Mesendoderm (in vitro differentiated cells): ENCODE measurements at regions not wholly inside any gene's neighbourhood (a gene's known extent, or its start where the extent isn't known, plus 50 kb on each side); places are given as distances from the start of the nearest gene placed in this dataset.
A peak's percentile ranks its signal among the peaks of the same experiment; 100 is the strongest.

Source experiments
- DNase-seq: peaks from one replicate; pipeline ENCODE4 v3.0.0; 2013
- H2AK5ac ChIP-seq: 2 replicates; pipeline ENCODE4 v1.6.1; 2013; ENCODE audit warnings: low read length, inconsistent platforms
- H2BK120ac ChIP-seq: 2 replicates; pipeline ENCODE4 v1.6.1; 2013; ENCODE audit warnings: low read depth, mild to moderate bottlenecking, low read length, moderate library complexity, mixed read lengths
- H2BK15ac ChIP-seq: replicated peaks from 2 replicates; pipeline ENCODE4 v1.6.1; 2013; ENCODE audit warnings: low read depth, mild to moderate bottlenecking, moderate library complexity
- H2BK5ac ChIP-seq: 2 replicates; pipeline ENCODE4 v1.6.1; 2013; ENCODE audit warnings: low read length, inconsistent platforms
- H3K18ac ChIP-seq: 2 replicates; pipeline ENCODE4 v1.6.1; 2013; ENCODE audit warnings: mild to moderate bottlenecking, low read length, mixed read lengths
- H3K23ac ChIP-seq: one replicate; pipeline ENCODE4 v1.6.1; 2013; ENCODE audit warnings: low read length
- H3K27ac ChIP-seq: 2 replicates; pipeline ENCODE4 v1.5.1; 2013; ENCODE audit warnings: low read depth, mild to moderate bottlenecking, inconsistent platforms, low read length, moderate library complexity
- H3K27me3 ChIP-seq: 2 replicates; pipeline ENCODE4 v1.6.1; 2013; ENCODE audit warnings: low read length, control low read depth, mild to moderate bottlenecking, inconsistent platforms; ENCODE audit not compliant: insufficient read depth, poor library complexity
- H3K36me3 ChIP-seq: 2 replicates; pipeline ENCODE4 v1.6.1; 2013; ENCODE audit warnings: low read length, inconsistent platforms; ENCODE audit not compliant: control insufficient read depth, insufficient read depth
- H3K4ac ChIP-seq: one replicate; pipeline ENCODE4 v1.6.1; 2013; ENCODE audit warnings: low read depth, mild to moderate bottlenecking, low read length, moderate library complexity
- H3K4me1 ChIP-seq: 2 replicates; pipeline ENCODE4 v1.6.1; 2013; ENCODE audit warnings: low read depth, low read length, inconsistent platforms; ENCODE audit not compliant: control insufficient read depth
- H3K4me2 ChIP-seq: 2 replicates; pipeline ENCODE4 v1.6.1; 2013; ENCODE audit warnings: low read length
- H3K4me3 ChIP-seq: 2 replicates; pipeline ENCODE4 v1.5.1; 2013; ENCODE audit warnings: mild to moderate bottlenecking, low read length
- H3K56ac ChIP-seq: one replicate; pipeline ENCODE4 v1.6.1; 2013; ENCODE audit warnings: low read length
- H3K79me1 ChIP-seq: 2 replicates; pipeline ENCODE4 v1.6.1; 2013; ENCODE audit warnings: low read length, inconsistent platforms
- H3K79me2 ChIP-seq: 2 replicates; pipeline ENCODE4 v1.6.1; 2013; ENCODE audit warnings: mild to moderate bottlenecking, low read length; ENCODE audit not compliant: control insufficient read depth, insufficient read depth
- H3K9ac ChIP-seq: 2 replicates; pipeline ENCODE4 v1.6.1; 2013; ENCODE audit warnings: low read length, inconsistent platforms
- H4K5ac ChIP-seq: one replicate; pipeline ENCODE4 v1.6.1; 2013; ENCODE audit warnings: low read length
- H4K8ac ChIP-seq: one replicate; pipeline ENCODE4 v1.6.1; 2013; ENCODE audit warnings: low read depth, mild to moderate bottlenecking, control low read depth, low read length, moderate library complexity
- WGBS: extraction: QIAGEN DNeasy Blood & Tissue Kit; methylation state at CpG from one replicate; pipeline ENCODE4 v1.1.7; 2013; ENCODE audit warnings: low lambda C conversion rate, missing lambda C conversion rate; ENCODE audit not compliant: insufficient coverage; ENCODE audit errors: extremely low coverage; 5-methylcytosine and 5-hydroxymethylcytosine counted together

- H3K27ac ChIP-seq, result no peak overlapping the region
- WGBS, result no CpG with 5 or more reads among the region's 1 CpG
Observed at GRCh38 chr9:79371948-79372555, 199.7 kb upstream of the TLE4 start.

GRCh38 chr9:79377339-79377855, 194.4 kb upstream of the TLE4 start:
- Histone ChIP-seq H3K27me3 (no peaks in the 10 kb centered on the region), H3K79me1 (no peaks in the 10 kb centered on the region), H3K36me3 (no peaks in the 10 kb centered on the region), H4K8ac (no peak overlapping the region), H2AK5ac (no peak overlapping the region), H3K4me2 (no peak overlapping the region), H3K4ac (no peak overlapping the region), H3K4me3 (no peak overlapping the region), H3K27ac (no peak overlapping the region), H3K79me2 (no peaks in the 10 kb centered on the region), H3K23ac (no peak overlapping the region), H2BK15ac (no peak overlapping the region), H2BK120ac (no peak overlapping the region), H3K9ac (no peak overlapping the region), H3K4me1 (peaks cover 2% of the 10 kb centered on the region), H2BK5ac (no peak overlapping the region), H3K56ac (no peak overlapping the region), H4K5ac (no peak overlapping the region), H3K18ac (no peak overlapping the region)
- no CpG with 5 or more reads among the region's 5 CpGs for WGBS
- no peak for DNase-seq

More at GRCh38 chr9:79371948-79372555, 199.7 kb upstream of the TLE4 start:
- H3K27me3 ChIP-seq, result no peaks in the 10 kb centered on the region
- no peak overlapping the region for H3K4ac ChIP-seq
- H3K56ac ChIP-seq, result no peak overlapping the region
- no peak overlapping the region for H2BK15ac ChIP-seq
- no peaks in the 10 kb centered on the region for H3K4me1 ChIP-seq
- no peaks in the 10 kb centered on the region for H3K79me2 ChIP-seq
- no peak overlapping the region for H2BK120ac ChIP-seq
- no peak overlapping the region for H4K8ac ChIP-seq
- H3K4me2 ChIP-seq, result no peak overlapping the region
- no peak overlapping the region for H3K18ac ChIP-seq
- H3K4me3 ChIP-seq, result no peak overlapping the region
- H3K23ac ChIP-seq, result no peak overlapping the region
- H3K9ac ChIP-seq, result no peak overlapping the region
- H2BK5ac ChIP-seq, result no peak overlapping the region
- no peak overlapping the region for H2AK5ac ChIP-seq
- H3K36me3 ChIP-seq, result no peaks in the 10 kb centered on the region
- H4K5ac ChIP-seq, result no peak overlapping the region
- no peak for DNase-seq
- no peaks in the 10 kb centered on the region for H3K79me1 ChIP-seq

GRCh38 chr9:79378107-79378506, 193.7 kb upstream of the TLE4 start:
- DNase-seq, result no peak
- Histone ChIP-seq H3K18ac (no peak overlapping the region), H3K4me3 (no peak overlapping the region), H3K4me1 (peaks cover 5% of the 10 kb centered on the region), H3K56ac (no peak overlapping the region), H3K79me2 (no peaks in the 10 kb centered on the region), H2AK5ac (no peak overlapping the region), H4K5ac (no peak overlapping the region), H3K9ac (no peak overlapping the region), H3K4me2 (no peak overlapping the region), H2BK15ac (no peak overlapping the region), H2BK120ac (no peak overlapping the region), H2BK5ac (no peak overlapping the region), H3K79me1 (no peaks in the 10 kb centered on the region), H3K27ac (no peak overlapping the region), H3K27me3 (no peaks in the 10 kb centered on the region), H4K8ac (no peak overlapping the region), H3K23ac (no peak overlapping the region), H3K36me3 (no peaks in the 10 kb centered on the region), H3K4ac (no peak overlapping the region)
- WGBS, result no CpG with 5 or more reads among the region's 2 CpGs

- H3K56ac ChIP-seq, result no peak overlapping the region
- no peak overlapping the region for H4K8ac ChIP-seq
- H2BK5ac ChIP-seq, result no peak overlapping the region
- no peaks in the 10 kb centered on the region for H3K27me3 ChIP-seq
- peaks cover 5% of the 10 kb centered on the region for H3K4me1 ChIP-seq
- DNase-seq, result peak; percentile 20
- H3K4me2 ChIP-seq, result no peak overlapping the region
- no peak overlapping the region for H3K27ac ChIP-seq
- H2AK5ac ChIP-seq, result no peak overlapping the region
- no peak overlapping the region for H3K4ac ChIP-seq
- no peak overlapping the region for H2BK120ac ChIP-seq
- H2BK15ac ChIP-seq, result no peak overlapping the region
- no peak overlapping the region for H3K4me3 ChIP-seq
- H4K5ac ChIP-seq, result no peak overlapping the region
- no peak overlapping the region for H3K23ac ChIP-seq
- H3K18ac ChIP-seq, result no peak overlapping the region
- H3K36me3 ChIP-seq, result no peaks in the 10 kb centered on the region
- no peaks in the 10 kb centered on the region for H3K79me2 ChIP-seq
- no peaks in the 10 kb centered on the region for H3K79me1 ChIP-seq
- no peak overlapping the region for H3K9ac ChIP-seq
Observed at GRCh38 chr9:79382044-79382443, 189.7 kb upstream of the TLE4 start.

- no CpG with 5 or more reads among the region's 2 CpGs for WGBS
- Histone ChIP-seq H3K23ac (no peak overlapping the region), H3K4me1 (peaks cover 5% of the 10 kb centered on the region), H3K79me1 (no peaks in the 10 kb centered on the region), H3K9ac (no peak overlapping the region), H3K27me3 (no peaks in the 10 kb centered on the region), H2BK120ac (no peak overlapping the region), H2BK5ac (no peak overlapping the region), H3K18ac (no peak overlapping the region), H3K4me3 (no peak overlapping the region), H3K79me2 (no peaks in the 10 kb centered on the region), H3K4me2 (no peak overlapping the region), H4K8ac (no peak overlapping the region), H3K56ac (no peak overlapping the region), H3K36me3 (no peaks in the 10 kb centered on the region), H3K27ac (no peak overlapping the region), H3K4ac (no peak overlapping the region), H2AK5ac (no peak overlapping the region), H2BK15ac (no peak overlapping the region), H4K5ac (no peak overlapping the region)
- DNase-seq, result peak; percentile 80
Observed at GRCh38 chr9:79382458-79382857, 189.3 kb upstream of the TLE4 start.

GRCh38 chr9:79383096-79383495, 188.7 kb upstream of the TLE4 start:
- Histone ChIP-seq H3K9ac (no peak overlapping the region), H3K23ac (no peak overlapping the region), H3K56ac (no peak overlapping the region), H4K8ac (no peak overlapping the region), H4K5ac (no peak overlapping the region), H2BK5ac (no peak overlapping the region), H3K36me3 (no peaks in the 10 kb centered on the region), H3K27ac (no peak overlapping the region), H3K79me1 (no peaks in the 10 kb centered on the region), H2BK120ac (no peak overlapping the region), H2BK15ac (no peak overlapping the region), H3K4me1 (peaks cover 5% of the 10 kb centered on the region), H3K79me2 (no peaks in the 10 kb centered on the region), H3K27me3 (no peaks in the 10 kb centered on the region), H3K4ac (no peak overlapping the region), H3K4me2 (no peak overlapping the region), H3K4me3 (no peak overlapping the region), H3K18ac (no peak overlapping the region), H2AK5ac (no peak overlapping the region)
- DNase-seq, result no peak
